Activated CD8-positive, alpha-beta T cell treated with anti-CD3 and anti-CD28 coated beads, Interleukin-2, amount 10 ng/mL, durations not matched to agents 7 days and 5 days (primary cell): ENCODE measurements at regions not wholly inside any gene's neighbourhood (a gene's known extent, or its start where the extent isn't known, plus 50 kb on each side); places are given as distances from the start of the nearest gene placed in this dataset.

Experiments used
- ATAC-seq: fragments of 150-1000 bp; cut with Tn5 transposase; one replicate; pipeline ENCODE4 v1.10.0; 2021; ENCODE audit warnings: moderate library complexity
- CTCF ChIA-PET: fragments of 350-600 bp; sonication (Branson Sonifier 250); formaldehyde crosslinking; loops from one replicate; lab custom pipeline; 2021; ENCODE audit warnings: antibody characterized with exemption; lab: Charles Lee
- POLR2A ChIA-PET: fragments of 350-600 bp; sonication (Branson Sonifier 250); formaldehyde crosslinking; loops from one replicate; lab custom pipeline; 2021; ENCODE audit warnings: antibody characterized with exemption; lab: Charles Lee
- DNase-seq: peaks from one replicate; pipeline ENCODE4 v3.0.0-alpha.2; 2020
- H3K27ac Mint-ChIP-seq: one replicate; pipeline ENCODE4 v1.8.0; 2021; ENCODE audit warnings: mild to moderate bottlenecking, mixed read lengths
- H3K27me3 Mint-ChIP-seq: one replicate; pipeline ENCODE4 v1.8.0; 2021; ENCODE audit warnings: low read depth, mixed read lengths
- H3K36me3 Mint-ChIP-seq: one replicate; pipeline ENCODE4 v1.8.0; 2021; ENCODE audit warnings: low read depth, mixed read lengths
- H3K4me1 Mint-ChIP-seq: one replicate; pipeline ENCODE4 v1.8.0; 2021; ENCODE audit warnings: low read depth, mixed read lengths
- H3K4me3 Mint-ChIP-seq: one replicate; pipeline ENCODE4 v1.8.0; 2021; ENCODE audit warnings: mild to moderate bottlenecking, mixed read lengths
- H3K9me3 Mint-ChIP-seq: one replicate; pipeline ENCODE4 v1.8.0; 2022; ENCODE audit warnings: mixed read lengths; ENCODE audit not compliant: insufficient read depth

DNA sequence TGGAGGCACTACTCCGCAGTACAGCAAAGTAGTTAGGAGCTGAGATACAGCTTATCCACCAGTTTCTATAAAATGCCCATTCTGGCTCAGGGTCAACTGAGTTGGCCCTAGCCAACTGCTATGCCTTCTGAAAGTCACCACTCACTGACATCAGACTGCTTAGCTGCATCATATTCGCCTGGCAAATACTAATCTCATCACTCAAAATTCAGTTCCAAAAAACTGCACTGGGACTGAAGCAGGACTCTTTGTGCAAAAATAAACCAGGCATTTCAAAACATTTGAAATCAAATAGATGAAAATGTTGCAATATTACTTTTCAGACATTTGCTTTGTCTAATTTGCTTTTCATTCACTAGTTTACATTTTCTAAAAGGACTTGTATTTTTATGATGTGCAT, 230.0 kb downstream of the ALDH8A1 start:
- H3K36me3 Mint-ChIP-seq = no peaks in the 10 kb centered on the region

GRCh38 chr6:134719286-134719685, 230.6 kb downstream of the ALDH8A1 start:
- ATAC-seq = no peak
- Mint-ChIP-seq H3K4me3 (no peak overlapping the region), H3K27ac (no peak overlapping the region), H3K4me1 (no peaks in the 10 kb centered on the region), H3K36me3 (no peaks in the 10 kb centered on the region), H3K27me3 (peaks cover 6% of the 10 kb centered on the region), H3K9me3 (no peaks in the 10 kb centered on the region)
- ChIA-PET POLR2A (interaction anchor here (0.9 kb wide), 1 partner anchor 13 kb away, joined by 4 read pairs; no protein-coding TSS in a partner anchor), CTCF (interaction anchor here (1.4 kb wide), 1 partner anchor 104 kb away, joined by 3 read pairs; no protein-coding TSS in a partner anchor)
- DNase-seq = no peak

More for the DNA sequence above, 230.0 kb downstream of the ALDH8A1 start:
- ChIA-PET CTCF (no interaction called here), POLR2A (no interaction called here)
- H3K27me3 Mint-ChIP-seq = peaks cover 6% of the 10 kb centered on the region
- H3K27ac Mint-ChIP-seq = no peak overlapping the region
- ATAC-seq (no peak), DNase-seq (no peak)
- no peaks in the 10 kb centered on the region for H3K4me1 Mint-ChIP-seq
- no peak overlapping the region for H3K4me3 Mint-ChIP-seq
- no peaks in the 10 kb centered on the region for H3K9me3 Mint-ChIP-seq

DNA sequence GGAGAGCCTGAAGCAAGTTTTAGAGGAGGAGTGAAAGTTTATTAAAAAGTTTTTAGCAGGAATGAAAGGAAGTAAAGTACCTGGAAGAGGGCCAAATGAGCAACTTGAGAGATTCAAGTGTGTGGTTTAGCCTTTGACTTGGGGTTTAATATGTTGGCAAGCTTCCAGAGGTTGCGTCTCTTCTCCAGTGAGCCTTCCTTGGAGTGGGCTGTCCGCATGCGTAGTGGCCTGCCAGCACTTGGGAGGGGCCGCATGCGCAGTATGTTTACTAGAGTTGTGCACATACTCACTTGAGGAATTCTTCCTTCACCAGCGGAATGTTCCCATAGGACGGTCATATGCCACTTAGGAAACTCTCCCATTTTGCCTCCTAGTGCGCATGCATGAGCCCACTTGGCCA, 235.2 kb downstream of the ALDH8A1 start:
- no peaks in the 10 kb centered on the region for H3K9me3 Mint-ChIP-seq
- no peaks in the 10 kb centered on the region for H3K4me1 Mint-ChIP-seq
- ChIA-PET CTCF (no interaction called here), POLR2A (no interaction called here)
- H3K36me3 Mint-ChIP-seq = no peaks in the 10 kb centered on the region
- H3K4me3 Mint-ChIP-seq = no peak overlapping the region
- no peak for ATAC-seq
- DNase-seq = no peak
- peaks cover 4% of the 10 kb centered on the region for H3K27me3 Mint-ChIP-seq
- no peak overlapping the region for H3K27ac Mint-ChIP-seq

GRCh38 chr6:134714113-134714512, 235.8 kb downstream of the ALDH8A1 start:
- no peak overlapping the region for H3K27ac Mint-ChIP-seq
- H3K9me3 Mint-ChIP-seq = no peaks in the 10 kb centered on the region
- POLR2A ChIA-PET = no interaction called here
- H3K4me1 Mint-ChIP-seq = no peaks in the 10 kb centered on the region
- DNase-seq (no peak), ATAC-seq (no peak)
- H3K36me3 Mint-ChIP-seq = no peaks in the 10 kb centered on the region
- no peak overlapping the region for H3K4me3 Mint-ChIP-seq
- CTCF ChIA-PET = no interaction called here
- peaks cover 4% of the 10 kb centered on the region for H3K27me3 Mint-ChIP-seq

- H3K27ac Mint-ChIP-seq = no peak overlapping the region
Measured at GRCh38 chr6:134712311-134712710, 237.6 kb downstream of the ALDH8A1 start.

DNA sequence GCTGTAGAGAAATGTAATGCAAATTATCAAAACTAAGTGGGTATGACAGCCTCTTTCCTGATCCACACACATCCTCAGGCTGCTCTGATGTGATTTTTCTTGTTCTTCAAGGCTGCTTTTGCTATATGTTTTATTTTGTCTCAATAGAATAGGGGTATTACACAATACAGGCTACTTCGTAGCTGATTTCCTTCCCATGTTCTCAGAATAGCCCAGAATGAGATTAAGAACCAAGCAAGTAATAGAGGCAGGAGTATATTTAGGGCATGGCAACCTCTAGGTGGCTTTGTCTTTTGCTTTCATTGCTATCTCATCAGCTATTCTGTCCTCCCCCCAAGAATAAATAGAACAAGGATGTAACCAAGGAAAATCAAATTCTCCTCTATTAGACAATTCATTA, 241.8 kb downstream of the ALDH8A1 start:
- Mint-ChIP-seq H3K27me3 (peaks cover 25% of the 10 kb centered on the region), H3K27ac (no peak overlapping the region)
- POLR2A ChIA-PET = no interaction called here

More at GRCh38 chr6:134712311-134712710, 237.6 kb downstream of the ALDH8A1 start:
- POLR2A ChIA-PET = interaction anchor here (0.6 kb wide), 1 partner anchor 1510 kb away, joined by 4 read pairs; no protein-coding TSS in a partner anchor
- ATAC-seq (no peak), DNase-seq (no peak)
- H3K36me3 Mint-ChIP-seq = no peaks in the 10 kb centered on the region
- CTCF ChIA-PET = no interaction called here
- no peaks in the 10 kb centered on the region for H3K4me1 Mint-ChIP-seq
- no peak overlapping the region for H3K4me3 Mint-ChIP-seq
- peaks cover 18% of the 10 kb centered on the region for H3K27me3 Mint-ChIP-seq
- H3K9me3 Mint-ChIP-seq = no peaks in the 10 kb centered on the region

GRCh38 chr6:134707342-134708031, 242.4 kb downstream of the ALDH8A1 start:
- ChIA-PET CTCF (no interaction called here), POLR2A (no interaction called here)
- no peaks in the 10 kb centered on the region for H3K36me3 Mint-ChIP-seq
- no peak for DNase-seq
- no peaks in the 10 kb centered on the region for H3K4me1 Mint-ChIP-seq
- H3K27ac Mint-ChIP-seq = no peak overlapping the region
- peaks cover 25% of the 10 kb centered on the region for H3K27me3 Mint-ChIP-seq
- H3K4me3 Mint-ChIP-seq = no peak overlapping the region
- no peaks in the 10 kb centered on the region for H3K9me3 Mint-ChIP-seq
- no peak for ATAC-seq

More for the DNA sequence above, 241.8 kb downstream of the ALDH8A1 start:
- ATAC-seq (no peak), DNase-seq (no peak)
- CTCF ChIA-PET = no interaction called here
- Mint-ChIP-seq H3K36me3 (no peaks in the 10 kb centered on the region), H3K9me3 (no peaks in the 10 kb centered on the region), H3K4me1 (no peaks in the 10 kb centered on the region), H3K4me3 (no peak overlapping the region)

- no peaks in the 10 kb centered on the region for H3K36me3 Mint-ChIP-seq
- CTCF ChIA-PET = no interaction called here
- H3K4me1 Mint-ChIP-seq = no peaks in the 10 kb centered on the region
- no peak overlapping the region for H3K27ac Mint-ChIP-seq
- H3K4me3 Mint-ChIP-seq = no peak overlapping the region
- POLR2A ChIA-PET = no interaction called here
- DNase-seq = no peak
- H3K9me3 Mint-ChIP-seq = no peaks in the 10 kb centered on the region
- no peak for ATAC-seq
- H3K27me3 Mint-ChIP-seq = peaks cover 25% of the 10 kb centered on the region
Measured at GRCh38 chr6:134706806-134707205, 243.1 kb downstream of the ALDH8A1 start.

DNA sequence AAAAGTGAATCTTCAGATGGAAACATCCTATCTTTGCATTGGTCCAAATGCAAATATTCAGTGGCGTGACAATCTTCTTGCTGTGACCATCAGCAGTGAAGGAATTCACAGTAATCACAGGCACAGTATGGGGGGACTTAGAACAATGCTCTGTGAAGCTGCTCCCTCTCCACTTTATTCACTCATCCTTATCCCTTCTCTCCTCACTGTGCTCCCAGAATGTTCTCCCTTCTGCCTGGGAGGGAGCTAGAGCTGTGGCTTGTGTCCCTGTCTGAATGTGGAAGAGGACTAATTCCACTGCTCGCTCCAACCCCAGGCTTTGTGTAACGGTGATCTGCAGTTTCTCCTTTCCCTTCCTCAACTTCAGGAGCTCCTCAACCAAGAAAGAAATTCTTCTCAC, 243.7 kb downstream of the ALDH8A1 start:
- no peak for ATAC-seq
- Mint-ChIP-seq H3K4me3 (no peak overlapping the region), H3K9me3 (no peaks in the 10 kb centered on the region), H3K27me3 (peaks cover 25% of the 10 kb centered on the region), H3K36me3 (no peaks in the 10 kb centered on the region), H3K4me1 (no peaks in the 10 kb centered on the region), H3K27ac (no peak overlapping the region)
- DNase-seq = no peak
- ChIA-PET CTCF (interaction anchor here (1.5 kb wide), 1 partner anchor 66 kb away, joined by 3 read pairs; no protein-coding TSS in a partner anchor), POLR2A (interaction anchor here (0.7 kb wide), 1 partner anchor 13 kb away, joined by 4 read pairs; no protein-coding TSS in a partner anchor)

GRCh38 chr6:134703206-134703605, 246.7 kb downstream of the ALDH8A1 start:
- H3K27ac Mint-ChIP-seq = no peak overlapping the region
- ChIA-PET POLR2A (no interaction called here), CTCF (interaction anchor here (0.6 kb wide), 1 partner anchor 295 kb away, joined by 3 read pairs; no protein-coding TSS in a partner anchor)
- no peaks in the 10 kb centered on the region for H3K36me3 Mint-ChIP-seq
- ATAC-seq = no peak
- no peak for DNase-seq
- no peak overlapping the region for H3K4me3 Mint-ChIP-seq
- H3K4me1 Mint-ChIP-seq = no peaks in the 10 kb centered on the region
- H3K9me3 Mint-ChIP-seq = no peaks in the 10 kb centered on the region
- H3K27me3 Mint-ChIP-seq = peaks cover 13% of the 10 kb centered on the region

GRCh38 chr6:134702279-134702678, 247.6 kb downstream of the ALDH8A1 start:
- H3K36me3 Mint-ChIP-seq = no peaks in the 10 kb centered on the region
- ATAC-seq (no peak), DNase-seq (no peak)
- no peaks in the 10 kb centered on the region for H3K4me1 Mint-ChIP-seq
- H3K9me3 Mint-ChIP-seq = no peaks in the 10 kb centered on the region
- ChIA-PET POLR2A (no interaction called here), CTCF (interaction anchor here (1.1 kb wide), 1 partner anchor 62 kb away, joined by 3 read pairs; no protein-coding TSS in a partner anchor)
- H3K27me3 Mint-ChIP-seq = peaks cover 9% of the 10 kb centered on the region
- H3K27ac Mint-ChIP-seq = no peak overlapping the region
- no peak overlapping the region for H3K4me3 Mint-ChIP-seq

GRCh38 chr6:134701301-134701700, 248.6 kb downstream of the ALDH8A1 start:
- DNase-seq = no peak
- ChIA-PET POLR2A (no interaction called here), CTCF (no interaction called here)
- peaks cover 6% of the 10 kb centered on the region for H3K27me3 Mint-ChIP-seq
- no peak overlapping the region for H3K4me3 Mint-ChIP-seq
- ATAC-seq = no peak
- H3K9me3 Mint-ChIP-seq = no peaks in the 10 kb centered on the region
- no peaks in the 10 kb centered on the region for H3K36me3 Mint-ChIP-seq
- no peak overlapping the region for H3K27ac Mint-ChIP-seq
- no peaks in the 10 kb centered on the region for H3K4me1 Mint-ChIP-seq
